Keratinocyte (primary cell): ENCODE measurements at regions not wholly inside any gene's neighbourhood (a gene's known extent, or its start where the extent isn't known, plus 50 kb on each side); places are given as distances from the start of the nearest gene placed in this dataset.

Experiments
- DNase-seq: peaks from one replicate; pipeline ENCODE4 v3.0.0-alpha.2; 2011; ENCODE audit warnings: low read depth, missing footprints, low spot score
- FAIRE-seq: peaks from 2 replicates; lab custom pipeline; 2011; peaks lifted over from hg19 to GRCh38; lab: Jason Lieb, UNC
- H2AFZ ChIP-seq: 2 replicates; pipeline ENCODE4 v1.6.0; 2012; ENCODE audit warnings: low read length, control low read depth, inconsistent platforms; ENCODE audit not compliant: control insufficient read depth
- H3K27ac ChIP-seq: 2 replicates; pipeline ENCODE4 v1.5.1; 2011; ENCODE audit warnings: low read length; ENCODE audit not compliant: control insufficient read depth, insufficient read depth
- H3K27me3 ChIP-seq: 3 replicates; pipeline ENCODE4 v1.6.0; 2011; ENCODE audit warnings: low read length; ENCODE audit not compliant: control insufficient read depth, insufficient read depth; ENCODE audit errors: extremely low read depth
- H3K36me3 ChIP-seq, 2 experiments: 2 replicates in 1 of 2; 3 replicates in 1 of 2; pipeline ENCODE4 v1.5.1; 2011; ENCODE audit warnings: low read length in 2 of 2, mild to moderate bottlenecking in 1 of 2; ENCODE audit not compliant: control insufficient read depth in 2 of 2, insufficient read depth in 2 of 2; ENCODE audit errors: extremely low read depth in 1 of 2
- H3K4me1 ChIP-seq: 3 replicates; pipeline ENCODE4 v1.5.1; 2011; ENCODE audit warnings: low read length; ENCODE audit not compliant: control insufficient read depth, insufficient read depth; ENCODE audit errors: extremely low read depth
- H3K4me2 ChIP-seq: 3 replicates; pipeline ENCODE4 v1.6.0; 2011; ENCODE audit warnings: low read depth, low read length; ENCODE audit not compliant: control insufficient read depth, insufficient read depth; ENCODE audit errors: extremely low read depth
- H3K4me3 ChIP-seq, 3 experiments: fragments of 200-600 bp in 1 of 3; sonication (generic) in 1 of 3; 2 replicates in 2 of 3; 3 replicates in 1 of 3; pipeline ENCODE4 v1.5.1; 2011 to 2016; ENCODE audit warnings: low read length in 3 of 3, mild to moderate bottlenecking in 3 of 3, control low read depth in 2 of 3, inconsistent platforms in 1 of 3, low read depth in 1 of 3, mixed read lengths in 1 of 3, mixed run types in 1 of 3, moderate library complexity in 1 of 3; ENCODE audit not compliant: control insufficient read depth in 2 of 3, insufficient read depth in 2 of 3; ENCODE audit errors: extremely low read depth in 1 of 3
- H3K79me2 ChIP-seq: 2 replicates; pipeline ENCODE4 v1.6.0; 2012; ENCODE audit warnings: low read length; ENCODE audit not compliant: control insufficient read depth, insufficient read depth
- H3K9ac ChIP-seq: 3 replicates; pipeline ENCODE4 v1.6.0; 2011; ENCODE audit warnings: low read length; ENCODE audit not compliant: control insufficient read depth, insufficient read depth; ENCODE audit errors: extremely low read depth
- H3K9me1 ChIP-seq: 3 replicates; pipeline ENCODE4 v1.6.0; 2011; ENCODE audit warnings: low read length; ENCODE audit not compliant: control insufficient read depth, insufficient read depth; ENCODE audit errors: extremely low read depth
- H3K9me3 ChIP-seq: 2 replicates; pipeline ENCODE4 v1.5.1; 2012; ENCODE audit warnings: low read depth, low read length; ENCODE audit not compliant: control insufficient read depth
- H4K20me1 ChIP-seq: 3 replicates; pipeline ENCODE4 v1.6.0; 2011; ENCODE audit warnings: low read length; ENCODE audit not compliant: control insufficient read depth, insufficient read depth; ENCODE audit errors: extremely low read depth
- EZH2 ChIP-seq: IDR thresholded peaks from one replicate; pipeline ENCODE4 v1.6.1; 2012; ENCODE audit warnings: inconsistent platforms, mild to moderate bottlenecking, low read length, moderate library complexity
- dilution Hi-C: fragments of 300-500 bp; cut with MboI; formaldehyde crosslinking; loops from one replicate; pipeline ENCODE4 v1.7.0; 2020; ENCODE audit warnings: low sequenced_read_pairs; ENCODE audit not compliant: extremely low pct_ligation_motif_present
- TF ChIP-seq, protein P1 (sequence below), 3 experiments: IDR thresholded peaks in 1 of 3; conservative IDR thresholded peaks in 1 of 3; optimal IDR thresholded peaks in 1 of 3; 2 replicates in 2 of 3; 3 replicates in 1 of 3; pipeline versions ENCODE3 to v1.5.1; 2011; ENCODE audit warnings: low read length in 3 of 3, mild to moderate bottlenecking in 3 of 3, moderate library complexity in 2 of 3, control low read depth in 1 of 3, inconsistent platforms in 1 of 3; ENCODE audit not compliant: insufficient read depth in 2 of 3; ENCODE audit errors: extremely low read depth in 1 of 3

DNA sequence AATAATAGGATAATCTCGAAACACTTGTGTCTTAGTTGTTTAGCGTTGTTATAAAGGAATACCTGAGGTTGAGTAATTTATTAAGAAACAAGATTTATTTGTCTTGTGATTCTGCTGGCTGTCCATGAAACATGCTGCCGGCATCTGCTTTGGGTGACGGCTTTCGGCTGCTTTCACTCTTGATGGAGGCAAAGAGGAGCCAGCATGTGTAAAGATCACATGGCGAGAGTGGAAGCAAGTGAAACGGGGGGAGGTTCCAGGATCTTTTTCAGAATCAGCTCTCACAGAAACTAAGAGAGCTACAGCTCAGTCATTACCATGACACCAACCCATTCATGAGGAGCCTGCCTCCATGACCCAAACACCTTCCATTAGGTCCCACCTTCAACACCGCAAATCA, 402.8 kb downstream of the CDC14C start:
- H3K79me2 ChIP-seq = no peaks in the 10 kb centered on the region
- no peaks in the 10 kb centered on the region for H3K27me3 ChIP-seq
- H2AFZ ChIP-seq = no peak overlapping the region
- no peak overlapping the region for H3K4me2 ChIP-seq
- no peaks in the 10 kb centered on the region for H4K20me1 ChIP-seq
- no peak overlapping the region for H3K4me3 ChIP-seq
- dilution Hi-C loops = no loop called here
- no peak for TF ChIP-seq EZH2
- TF ChIP-seq, protein P1, sequence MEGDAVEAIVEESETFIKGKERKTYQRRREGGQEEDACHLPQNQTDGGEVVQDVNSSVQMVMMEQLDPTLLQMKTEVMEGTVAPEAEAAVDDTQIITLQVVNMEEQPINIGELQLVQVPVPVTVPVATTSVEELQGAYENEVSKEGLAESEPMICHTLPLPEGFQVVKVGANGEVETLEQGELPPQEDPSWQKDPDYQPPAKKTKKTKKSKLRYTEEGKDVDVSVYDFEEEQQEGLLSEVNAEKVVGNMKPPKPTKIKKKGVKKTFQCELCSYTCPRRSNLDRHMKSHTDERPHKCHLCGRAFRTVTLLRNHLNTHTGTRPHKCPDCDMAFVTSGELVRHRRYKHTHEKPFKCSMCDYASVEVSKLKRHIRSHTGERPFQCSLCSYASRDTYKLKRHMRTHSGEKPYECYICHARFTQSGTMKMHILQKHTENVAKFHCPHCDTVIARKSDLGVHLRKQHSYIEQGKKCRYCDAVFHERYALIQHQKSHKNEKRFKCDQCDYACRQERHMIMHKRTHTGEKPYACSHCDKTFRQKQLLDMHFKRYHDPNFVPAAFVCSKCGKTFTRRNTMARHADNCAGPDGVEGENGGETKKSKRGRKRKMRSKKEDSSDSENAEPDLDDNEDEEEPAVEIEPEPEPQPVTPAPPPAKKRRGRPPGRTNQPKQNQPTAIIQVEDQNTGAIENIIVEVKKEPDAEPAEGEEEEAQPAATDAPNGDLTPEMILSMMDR (optimal IDR thresholded peaks at IDR 0.05 in 1 of 3, IDR thresholded peaks at IDR 0.05 in 1 of 3, conservative IDR thresholded peaks at IDR 0.05 in 1 of 3; ENCODE audit: extremely low read depth in 1 of 3, insufficient read depth in 2 of 3, low read length in 3 of 3) = no peak
- no peaks in the 10 kb centered on the region for H3K9me3 ChIP-seq
- H3K4me1 ChIP-seq = no peaks in the 10 kb centered on the region
- DNase-seq (no peak), FAIRE-seq (no peak)
- no peaks in the 10 kb centered on the region for H3K9me1 ChIP-seq
- no peak overlapping the region for H3K9ac ChIP-seq
- no peaks in the 10 kb centered on the region for H3K36me3 ChIP-seq
- H3K27ac ChIP-seq = no peak overlapping the region

DNA sequence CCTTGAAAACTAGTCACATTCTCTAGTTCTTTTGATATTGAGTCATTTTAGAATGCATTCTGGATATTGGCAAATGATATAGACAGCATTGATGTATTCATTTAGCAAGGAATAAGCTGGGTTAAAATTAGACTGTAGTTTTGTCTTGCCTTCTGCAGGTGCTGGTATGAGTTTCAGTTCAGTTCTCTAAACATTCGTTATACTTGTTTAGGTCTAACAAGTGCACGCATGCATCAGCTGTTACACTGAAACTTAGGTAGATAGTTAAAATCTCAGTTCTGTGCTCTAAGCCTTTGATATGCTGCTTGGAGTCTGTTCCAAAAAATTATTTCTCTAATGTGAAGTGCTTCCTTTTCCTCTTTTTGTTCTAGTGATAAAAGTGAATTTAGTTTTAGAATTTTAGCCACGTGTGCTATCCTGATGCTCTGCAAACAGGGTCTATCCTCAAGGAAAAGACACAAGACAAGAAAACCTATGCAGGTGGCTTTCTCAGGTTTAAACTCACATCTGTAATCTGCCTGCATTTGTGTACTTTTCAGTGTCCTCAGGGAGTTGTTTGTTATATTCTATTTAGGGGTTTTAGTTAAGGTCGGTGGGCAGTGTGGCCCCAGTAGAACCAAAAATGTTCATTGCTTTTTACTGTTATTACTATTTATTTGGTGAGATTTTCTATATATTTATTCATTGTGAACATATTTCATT, 409.0 kb downstream of the CDC14C start:
- Histone ChIP-seq H3K27ac (no peak overlapping the region), H3K4me3 (no peak overlapping the region), H3K36me3 (no peaks in the 10 kb centered on the region), H3K4me2 (no peak overlapping the region), H2AFZ (no peak overlapping the region), H3K9ac (no peak overlapping the region), H3K9me3 (no peaks in the 10 kb centered on the region), H3K27me3 (no peaks in the 10 kb centered on the region), H4K20me1 (no peaks in the 10 kb centered on the region), H3K4me1 (no peaks in the 10 kb centered on the region), H3K79me2 (no peaks in the 10 kb centered on the region), H3K9me1 (no peaks in the 10 kb centered on the region)
- TF ChIP-seq EZH2 = no peak
- TF ChIP-seq, protein P1 (optimal IDR thresholded peaks at IDR 0.05 in 1 of 3, IDR thresholded peaks at IDR 0.05 in 1 of 3, conservative IDR thresholded peaks at IDR 0.05 in 1 of 3; ENCODE audit: extremely low read depth in 1 of 3, insufficient read depth in 2 of 3, low read length in 3 of 3) = no peak
- FAIRE-seq = no peak
- DNase-seq = no peak
- dilution Hi-C loops = no loop called here
